Kidney (tissue), 13 donors: ENCODE measurements at regions not wholly inside any gene's neighbourhood (a gene's known extent, or its start where the extent isn't known, plus 50 kb on each side); places are given as distances from the start of the nearest gene placed in this dataset.

Experiments used
- DNase-seq, 5 donors: peaks; one replicate each; pipeline ENCODE4 v3.0.0-alpha.2; 2013 to 2020
- FAIRE-seq: peaks from 2 replicates; lab custom pipeline; 2012; peaks lifted over from hg19 to GRCh38; lab: Jason Lieb, UNC
- H3K27ac ChIP-seq, 2 donors: one replicate each; pipeline ENCODE4 v1.7.0; 2013; ENCODE audit warnings: low read depth in 2 of 2, low read length in 2 of 2, inconsistent platforms in 1 of 2
- H3K27me3 ChIP-seq: one replicate; pipeline ENCODE4 v1.7.1; 2013; ENCODE audit warnings: low read length, inconsistent platforms; ENCODE audit not compliant: control insufficient read depth, insufficient read depth
- H3K36me3 ChIP-seq, 3 donors: one replicate each; pipeline versions ENCODE4 v1.7.0 to v1.7.1; 2013; ENCODE audit warnings: low read length in 3 of 3, control low read depth in 1 of 3, inconsistent platforms in 1 of 3; ENCODE audit not compliant: insufficient read depth in 3 of 3, control insufficient read depth in 2 of 3
- H3K4me1 ChIP-seq, 3 donors: one replicate each; pipeline versions ENCODE4 v1.7.0 to v1.7.1; 2013; ENCODE audit warnings: low read length in 3 of 3, inconsistent platforms in 1 of 3, low read depth in 1 of 3; ENCODE audit not compliant: control insufficient read depth in 2 of 3, insufficient read depth in 2 of 3
- H3K4me3 ChIP-seq, 3 donors: one replicate each; pipeline versions ENCODE4 v1.7.0 to v1.8.1; 2013; ENCODE audit warnings: low read length in 3 of 3, control low read depth in 1 of 3, inconsistent platforms in 1 of 3
- H3K9ac ChIP-seq, 3 donors: one replicate each; pipeline versions ENCODE4 v1.7.0 to v1.7.1; 2013; ENCODE audit warnings: low read length in 3 of 3, control low read depth in 1 of 3, inconsistent platforms in 1 of 3
- H3K9me3 ChIP-seq, 3 donors: one replicate each; pipeline versions ENCODE4 v1.7.0 to v1.7.1; 2013; ENCODE audit warnings: low read length in 3 of 3, control low read depth in 1 of 3, inconsistent platforms in 1 of 3; ENCODE audit not compliant: control insufficient read depth in 2 of 3, insufficient read depth in 1 of 3
- CTCF ChIP-seq: IDR thresholded peaks from 3 replicates; pipeline ENCODE4 v1.5.1; 2012; ENCODE audit warnings: mild to moderate bottlenecking, moderate library complexity, borderline replicate concordance; ENCODE audit not compliant: insufficient read depth; ENCODE audit errors: extremely low read depth
- intact Hi-C: fragments of 100-400 bp; cut with DNase I; formaldehyde crosslinking; loops from one replicate; pipeline ENCODE4 v1.11.1; 2022
- donor health status: control.
- donor health status: control.
- donor health status: control.
- donor health status: control.
- donor health status: control.
- donor health status: DM: yes; HTN: yes; CAD: no.
- donor health status: Normal renal cell carcinoma (clear cell type).

DNA sequence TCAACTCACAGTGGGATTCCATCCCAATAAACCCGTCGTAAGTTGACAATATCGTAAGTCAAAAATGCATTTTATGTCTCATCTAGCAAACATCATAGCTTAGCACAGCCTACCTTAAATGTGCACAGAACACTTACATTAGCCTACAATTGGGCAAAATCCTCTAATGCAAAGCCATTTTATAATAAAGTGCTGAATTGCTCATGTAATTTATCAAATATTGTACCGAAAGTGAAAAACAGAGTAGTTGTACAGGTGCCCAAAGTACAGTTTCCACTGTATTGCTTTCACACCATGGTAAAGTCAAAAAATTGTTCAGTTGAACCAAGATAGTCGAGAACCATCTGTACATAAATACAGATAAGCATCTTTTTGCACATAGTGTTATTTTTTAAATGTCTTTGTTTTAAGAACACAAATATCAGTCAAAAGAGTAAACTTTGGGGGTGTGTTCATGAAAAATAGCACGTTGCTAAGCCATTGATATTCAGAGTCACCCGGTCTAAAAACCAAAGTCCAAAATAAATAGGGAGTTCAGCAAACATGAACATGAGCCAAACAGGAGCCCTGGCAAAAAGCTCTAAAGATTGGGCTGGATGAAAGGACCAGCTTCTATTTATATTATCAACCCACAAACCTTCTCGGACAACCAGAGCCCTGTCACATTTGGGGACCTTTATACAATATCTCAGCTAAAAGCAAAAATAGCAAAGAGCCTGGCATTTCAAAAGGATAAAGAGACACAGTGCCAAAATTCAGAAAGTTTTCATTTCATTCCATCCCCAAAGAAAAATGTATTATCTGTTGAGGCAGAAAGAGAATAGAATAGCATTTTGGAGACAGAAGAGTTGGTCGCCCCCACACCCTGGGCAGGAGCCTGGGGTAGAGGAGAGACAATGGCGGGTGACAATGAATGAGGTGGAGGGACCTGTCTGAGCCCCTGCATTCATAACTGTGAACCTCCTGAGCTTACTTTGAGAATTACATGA, 105.9 kb upstream of the SH3BP4 start:
- Histone ChIP-seq H3K9ac (no peak overlapping the region), H3K4me1 (peaks cover 0 to 2% (median 0%) of the 10 kb centered on the region in 3 donors)
- TF ChIP-seq CTCF: no peak

DNA sequence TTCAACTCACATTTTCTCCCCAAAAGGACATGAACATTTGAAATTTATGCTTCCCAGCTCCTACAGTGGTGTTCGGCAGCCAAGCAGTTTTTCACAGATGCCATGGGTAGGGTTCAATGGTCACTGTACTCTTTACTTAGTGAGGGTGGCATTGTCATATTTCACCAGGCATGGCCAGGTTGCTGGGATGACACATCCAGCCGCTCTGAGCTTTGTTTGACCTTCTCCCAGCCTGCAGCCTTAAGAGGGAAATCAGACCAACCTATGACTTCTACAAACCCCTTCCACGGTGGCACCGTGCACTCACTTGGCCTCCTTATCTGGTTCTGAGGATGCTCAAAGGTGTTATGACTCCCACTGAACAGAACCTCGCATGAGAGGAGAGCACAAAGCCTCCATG, 108.4 kb upstream of the SH3BP4 start:
- Histone ChIP-seq H3K27me3 (no peaks in the 10 kb centered on the region), H3K9ac (no peak overlapping the region), H3K9me3 (no peaks in the 10 kb centered on the region), H3K4me3 (no peak overlapping the region), H3K27ac (no peak overlapping the region), H3K36me3 (no peaks in the 10 kb centered on the region), H3K4me1 (peaks cover 0 to 6% (median 4%) of the 10 kb centered on the region in 3 donors)
- TF ChIP-seq CTCF: no peak
- FAIRE-seq: no peak
- DNase-seq: peak in 1 of 5 donors; percentile 50
- intact Hi-C loops: no loop called here

More for the DNA sequence above, 105.9 kb upstream of the SH3BP4 start:
- FAIRE-seq (no peak), DNase-seq (no peak)
- Histone ChIP-seq H3K9me3 (no peaks in the 10 kb centered on the region), H3K4me3 (no peak overlapping the region), H3K36me3 (no peaks in the 10 kb centered on the region), H3K27ac (no peak overlapping the region), H3K27me3 (no peaks in the 10 kb centered on the region)
- intact Hi-C loops: no loop called here

DNA sequence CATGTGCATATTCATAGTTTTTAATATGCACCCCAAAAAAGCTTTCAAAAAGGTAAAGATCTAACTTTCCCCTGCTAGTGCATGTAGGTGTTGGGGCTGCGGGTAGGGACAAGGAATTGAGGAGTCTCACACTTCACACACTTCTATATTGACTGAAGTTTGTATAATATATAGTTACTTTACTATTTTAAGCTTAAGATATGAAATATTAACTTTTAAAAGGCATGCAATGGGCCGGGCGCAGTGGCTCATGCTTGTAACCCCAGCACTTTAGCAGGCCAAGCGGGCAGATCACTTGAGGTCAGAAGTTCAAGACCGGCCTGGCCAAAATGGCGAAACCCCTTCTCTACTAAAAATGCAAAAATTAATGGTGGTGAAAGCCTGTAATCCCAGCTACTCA, 109.1 kb upstream of the SH3BP4 start:
- Histone ChIP-seq H3K9ac (no peak overlapping the region), H3K36me3 (no peaks in the 10 kb centered on the region), H3K4me1 (peaks cover 0 to 6% (median 4%) of the 10 kb centered on the region in 3 donors), H3K27ac (no peak overlapping the region), H3K27me3 (no peaks in the 10 kb centered on the region), H3K9me3 (no peaks in the 10 kb centered on the region), H3K4me3 (no peak overlapping the region)
- intact Hi-C loops: no loop called here
- no peak for DNase-seq
- no peak for TF ChIP-seq CTCF
- no peak for FAIRE-seq
